Endothelial cell (in vitro differentiated cells): ENCODE measurements at regions not wholly inside any gene's neighbourhood (a gene's known extent, or its start where the extent isn't known, plus 50 kb on each side); places are given as distances from the start of the nearest gene placed in this dataset.

ENCODE experiments used
- DNase-seq: peaks from one replicate; pipeline ENCODE4 v3.0.0; 2021; ENCODE audit warnings: low spot score
- H3K27ac Mint-ChIP-seq: one replicate; pipeline ENCODE4 v1.8.0; 2021; ENCODE audit warnings: mixed read lengths, inconsistent platforms; ENCODE audit not compliant: unreplicated experiment
- H3K27me3 Mint-ChIP-seq: one replicate; pipeline ENCODE4 v1.8.0; 2021; ENCODE audit warnings: mild to moderate bottlenecking, moderate library complexity, mixed read lengths, inconsistent platforms; ENCODE audit not compliant: unreplicated experiment
- H3K36me3 Mint-ChIP-seq: one replicate; pipeline ENCODE4 v1.8.0; 2021; ENCODE audit warnings: mild to moderate bottlenecking, low read depth, mixed read lengths, inconsistent platforms; ENCODE audit not compliant: unreplicated experiment
- H3K4me1 Mint-ChIP-seq: one replicate; pipeline ENCODE4 v1.8.0; 2021; ENCODE audit warnings: mild to moderate bottlenecking, mixed read lengths, inconsistent platforms; ENCODE audit not compliant: unreplicated experiment
- H3K4me3 Mint-ChIP-seq: one replicate; pipeline ENCODE4 v1.8.0; 2021; ENCODE audit warnings: mild to moderate bottlenecking, mixed read lengths, inconsistent platforms; ENCODE audit not compliant: unreplicated experiment
- H3K9me3 Mint-ChIP-seq: one replicate; pipeline ENCODE4 v1.8.0; 2021; ENCODE audit warnings: mixed read lengths, inconsistent platforms; ENCODE audit not compliant: unreplicated experiment
- CTCF ChIP-seq: fragments of 200-600 bp; sonication (generic); IDR thresholded peaks from one replicate; pipeline ENCODE4 v1.5.0; 2021; ENCODE audit warnings: antibody characterized with exemption; ENCODE audit not compliant: unreplicated experiment

- H3K36me3 Mint-ChIP-seq = peaks cover 9% of the 10 kb centered on the region
- peaks cover 8% of the 10 kb centered on the region for H3K27me3 Mint-ChIP-seq
- TF ChIP-seq CTCF = no peak
- no peak overlapping the region for H3K27ac Mint-ChIP-seq
- H3K9me3 Mint-ChIP-seq = peaks cover 14% of the 10 kb centered on the region
- H3K4me3 Mint-ChIP-seq = no peak overlapping the region
- no peak for DNase-seq
- H3K4me1 Mint-ChIP-seq = no peaks in the 10 kb centered on the region
These were observed 213.5 kb upstream of the IRX1 start for GRCh38 chr5:3382151-3382550.

GRCh38 chr5:3381206-3381825 lies 214.3 kb upstream of the IRX1 start:
- TF ChIP-seq CTCF = no peak
- peaks cover 8% of the 10 kb centered on the region for H3K27me3 Mint-ChIP-seq
- H3K27ac Mint-ChIP-seq = no peak overlapping the region
- H3K4me3 Mint-ChIP-seq = no peak overlapping the region
- H3K4me1 Mint-ChIP-seq = no peaks in the 10 kb centered on the region
- no peak for DNase-seq
- H3K36me3 Mint-ChIP-seq = peaks cover 9% of the 10 kb centered on the region
- peaks cover 15% of the 10 kb centered on the region for H3K9me3 Mint-ChIP-seq

GRCh38 chr5:3380689-3381088 lies 214.9 kb upstream of the IRX1 start:
- no peak for DNase-seq
- H3K27me3 Mint-ChIP-seq = peaks cover 6% of the 10 kb centered on the region
- no peak overlapping the region for H3K27ac Mint-ChIP-seq
- no peaks in the 10 kb centered on the region for H3K4me1 Mint-ChIP-seq
- H3K9me3 Mint-ChIP-seq = peaks cover 15% of the 10 kb centered on the region
- TF ChIP-seq CTCF = no peak
- H3K36me3 Mint-ChIP-seq = peaks cover 9% of the 10 kb centered on the region
- H3K4me3 Mint-ChIP-seq = no peak overlapping the region

GRCh38 chr5:3377831-3378230 lies 217.8 kb upstream of the IRX1 start:
- Mint-ChIP-seq H3K9me3 (peaks cover 19% of the 10 kb centered on the region), H3K27me3 (peaks cover 8% of the 10 kb centered on the region), H3K4me3 (no peak overlapping the region), H3K4me1 (no peaks in the 10 kb centered on the region), H3K27ac (no peak overlapping the region), H3K36me3 (peaks cover 9% of the 10 kb centered on the region)
- no peak for DNase-seq
- TF ChIP-seq CTCF = no peak

GRCh38 chr5:3377176-3377575 lies 218.5 kb upstream of the IRX1 start:
- peaks cover 9% of the 10 kb centered on the region for H3K36me3 Mint-ChIP-seq
- H3K27me3 Mint-ChIP-seq = peaks cover 8% of the 10 kb centered on the region
- H3K4me3 Mint-ChIP-seq = peak overlapping the region; percentile 23
- no peak overlapping the region for H3K27ac Mint-ChIP-seq
- DNase-seq = no peak
- no peak for TF ChIP-seq CTCF
- no peaks in the 10 kb centered on the region for H3K4me1 Mint-ChIP-seq
- peaks cover 14% of the 10 kb centered on the region for H3K9me3 Mint-ChIP-seq
